Activated T-helper 9 cell treated with anti-CD3 and anti-CD28 coated beads, Interleukin-2, amount 50 U/mL, for 16 hours (primary cell): ENCODE measurements at regions not wholly inside any gene's neighbourhood (a gene's known extent, or its start where the extent isn't known, plus 50 kb on each side); places are given as distances from the start of the nearest gene placed in this dataset.

ENCODE experiments used
- DNase-seq: peaks from one replicate; pipeline ENCODE4 v3.0.0-alpha.2; 2020; ENCODE audit warnings: low read depth

GRCh38 chr13:72534951-72535640 lies 192.3 kb downstream of the MZT1 start:
- DNase-seq: no peak

GRCh38 chr13:72530471-72530870 lies 197.0 kb downstream of the MZT1 start:
- DNase-seq: no peak

GRCh38 chr13:72527333-72527732 lies 200.1 kb downstream of the MZT1 start:
- DNase-seq: no peak

- DNase-seq: no peak
Observed at GRCh38 chr13:72523593-72523992, 203.8 kb downstream of the MZT1 start.

- DNase-seq: no peak
Observed at GRCh38 chr13:72523049-72523448, 204.4 kb downstream of the MZT1 start.

- no peak for DNase-seq
Observed at GRCh38 chr13:72521940-72522661, 205.3 kb downstream of the MZT1 start.

- no peak for DNase-seq
Observed at GRCh38 chr13:72514146-72514545, 213.3 kb downstream of the MZT1 start.

- DNase-seq: no peak
Observed at GRCh38 chr13:72508392-72508791, 219.0 kb downstream of the MZT1 start.

GRCh38 chr13:72507416-72508199 lies 219.8 kb downstream of the MZT1 start:
- no peak for DNase-seq

GRCh38 chr13:72506706-72507105 lies 220.7 kb downstream of the MZT1 start:
- DNase-seq: no peak

GRCh38 chr13:72505376-72505775 lies 222.1 kb downstream of the MZT1 start:
- no peak for DNase-seq

GRCh38 chr13:72504131-72504841 lies 223.1 kb downstream of the MZT1 start:
- DNase-seq: no peak

GRCh38 chr13:72500851-72501250 lies 226.6 kb downstream of the MZT1 start:
- no peak for DNase-seq

- no peak for DNase-seq
Observed at GRCh38 chr13:72495681-72496080, 231.7 kb downstream of the MZT1 start.

- no peak for DNase-seq
Observed at GRCh38 chr13:72489751-72490150, 237.7 kb downstream of the MZT1 start.

- DNase-seq: no peak
Observed at GRCh38 chr13:72473321-72473720, 254.1 kb downstream of the MZT1 start.

GRCh38 chr13:72469906-72470305 lies 257.5 kb downstream of the MZT1 start:
- no peak for DNase-seq

- no peak for DNase-seq
Observed at GRCh38 chr13:72463561-72463960, 263.9 kb downstream of the MZT1 start.

- no peak for DNase-seq
Observed at GRCh38 chr13:72462726-72463125, 264.7 kb downstream of the MZT1 start.

GRCh38 chr13:72462166-72462565 lies 265.3 kb downstream of the MZT1 start:
- no peak for DNase-seq

- no peak for DNase-seq
Observed at GRCh38 chr13:72458701-72459100, 268.7 kb downstream of the MZT1 start.

GRCh38 chr13:72457151-72457550 lies 270.3 kb downstream of the MZT1 start:
- no peak for DNase-seq
